Tibial artery (tissue), 4 donors: ENCODE measurements at regions not wholly inside any gene's neighbourhood (a gene's known extent, or its start where the extent isn't known, plus 50 kb on each side); places are given as distances from the start of the nearest gene placed in this dataset.

Source experiments
- DNase-seq, 2 donors: peaks; one replicate each; pipeline ENCODE4 v3.0.0-alpha.2; 2019
- H3K27ac ChIP-seq, 2 donors: fragments of 200-600 bp; sonication (generic) in 1 of 2; 1 replicate in 1 of 2; 2 replicates in 1 of 2; pipeline ENCODE4 v1.5.1; 2018 to 2019; ENCODE audit warnings: mild to moderate bottlenecking in 1 of 2
- H3K27me3 ChIP-seq, 2 donors: fragments of 200-600 bp; sonication (generic) in 1 of 2; one replicate each; pipeline versions ENCODE4 v1.5.1 to v1.6.0; 2016 to 2019
- H3K36me3 ChIP-seq, 3 donors: fragments of 200-600 bp; sonication (generic) in 2 of 3; one replicate each; pipeline ENCODE4 v1.5.1; 2016 to 2019; ENCODE audit warnings: mild to moderate bottlenecking in 2 of 3
- H3K4me1 ChIP-seq, 4 donors: fragments of 200-600 bp; sonication (generic) in 2 of 4; 1 replicate in 3 of 4; 2 replicates in 1 of 4; pipeline ENCODE4 v1.5.1; 2016 to 2019
- H3K4me3 ChIP-seq, 2 donors: fragments of 200-600 bp; sonication (generic) in 1 of 2; 1 replicate in 1 of 2; 2 replicates in 1 of 2; pipeline ENCODE4 v1.5.1; 2018 to 2019; ENCODE audit warnings: mild to moderate bottlenecking in 2 of 2
- H3K9me3 ChIP-seq, 3 donors: fragments of 200-600 bp; sonication (generic) in 1 of 3; one replicate each; pipeline ENCODE4 v1.5.1; 2016 to 2019
- CTCF ChIP-seq, 2 experiments: fragments of 200-600 bp in 1 of 2; fragments of 450-650 bp in 1 of 2; IDR thresholded peaks; one replicate each; pipeline ENCODE4 v1.5.1; 2017 to 2019; ENCODE audit warnings: antibody characterized with exemption in 2 of 2, mild to moderate bottlenecking in 1 of 2, moderate library complexity in 1 of 2
- intact Hi-C: fragments of 100-400 bp; cut with DNase I; formaldehyde crosslinking; loops from one replicate; pipeline ENCODE4 v1.15.0; 2023; ENCODE audit warnings: low total_unique reads

GRCh38 chr15:78695854-78696253, 54.8 kb upstream of the CHRNB4 start:
- no peak for TF ChIP-seq CTCF (IDR thresholded peaks at IDR 0.05)
- Histone ChIP-seq H3K27ac (no peak overlapping the region), H3K27me3 (no peaks in the 10 kb centered on the region), H3K36me3 (no peaks in the 10 kb centered on the region), H3K9me3 (no peaks in the 10 kb centered on the region), H3K4me3 (no peak overlapping the region), H3K4me1 (no peaks in the 10 kb centered on the region)
- intact Hi-C loops: no loop called here
- DNase-seq: no peak

- H3K36me3 ChIP-seq: no peaks in the 10 kb centered on the region
- intact Hi-C loops: no loop called here
Observed at GRCh38 chr15:78695046-78695671, 54.1 kb upstream of the CHRNB4 start.

GRCh38 chr15:78691851-78692421, 50.9 kb upstream of the CHRNB4 start:
- H3K27ac ChIP-seq: no peak overlapping the region
- H3K36me3 ChIP-seq: no peaks in the 10 kb centered on the region
- H3K9me3 ChIP-seq: no peaks in the 10 kb centered on the region
- no peak for DNase-seq
- TF ChIP-seq CTCF (IDR thresholded peaks at IDR 0.05): no peak
- intact Hi-C loops: no loop called here
- H3K27me3 ChIP-seq: peaks cover 0 to 6% of the 10 kb centered on the region in 2 donors
- no peak overlapping the region for H3K4me3 ChIP-seq
- H3K4me1 ChIP-seq: no peaks in the 10 kb centered on the region

More at GRCh38 chr15:78695046-78695671, 54.1 kb upstream of the CHRNB4 start:
- no peak overlapping the region for H3K4me3 ChIP-seq
- DNase-seq: no peak
- TF ChIP-seq CTCF (IDR thresholded peaks at IDR 0.05): no peak
- H3K4me1 ChIP-seq: no peaks in the 10 kb centered on the region
- H3K9me3 ChIP-seq: no peaks in the 10 kb centered on the region
- H3K27me3 ChIP-seq: peaks cover 0 to 4% of the 10 kb centered on the region in 2 donors
- no peak overlapping the region for H3K27ac ChIP-seq

GRCh38 chr15:78691167-78691850, 50.3 kb upstream of the CHRNB4 start:
- Histone ChIP-seq H3K9me3 (no peaks in the 10 kb centered on the region), H3K27ac (no peak overlapping the region), H3K4me3 (no peak overlapping the region), H3K4me1 (no peaks in the 10 kb centered on the region), H3K27me3 (peaks cover 0 to 6% of the 10 kb centered on the region in 2 donors), H3K36me3 (no peaks in the 10 kb centered on the region)
- intact Hi-C loops: no loop called here
- no peak for DNase-seq
- TF ChIP-seq CTCF (IDR thresholded peaks at IDR 0.05): no peak
